Stimulated activated CD8-positive, alpha-beta memory T cell treated with anti-CD3 and anti-CD28 coated beads, Interleukin-4, amount 100 ng/mL, for 1 hour (primary cell): ENCODE measurements at regions not wholly inside any gene's neighbourhood (a gene's known extent, or its start where the extent isn't known, plus 50 kb on each side); places are given as distances from the start of the nearest gene placed in this dataset.
"Not testable (repeated sequence)": the region's sequence is repeated elsewhere in the genome, so short reads cannot be mapped to it uniquely, and the experiment has no call there.

ENCODE experiments used
- DNase-seq, 2 donors: peaks; one replicate each; pipeline ENCODE4 v3.0.0-alpha.2; 2020; ENCODE audit warnings: low read depth in 2 of 2, low spot score in 1 of 2

- DNase-seq: no peak
Measured at GRCh38 chr16:52309446-52310416, 237.2 kb downstream of the TOX3 start.

DNA sequence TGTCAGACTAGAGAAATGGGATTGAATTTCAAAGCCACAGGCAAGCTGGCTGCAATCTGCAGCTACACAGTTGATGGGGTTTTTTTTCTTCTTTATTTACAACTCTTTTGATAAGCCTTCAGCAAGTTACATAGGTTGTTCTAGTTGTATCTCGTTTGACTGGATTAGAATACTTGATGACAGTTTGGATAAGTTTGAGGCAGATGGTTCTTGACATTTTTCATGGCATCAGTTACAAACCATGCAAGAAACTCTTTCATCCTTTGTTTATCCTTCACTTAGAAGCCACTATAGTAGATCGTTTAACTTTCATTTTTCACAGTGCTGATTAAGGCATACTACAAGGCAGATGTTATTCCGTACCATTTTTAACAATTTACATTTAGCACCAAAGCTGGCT, 238.9 kb downstream of the TOX3 start:
- DNase-seq: no peak

- DNase-seq: no peak
Measured at GRCh38 chr16:52301026-52301425, 245.9 kb downstream of the TOX3 start.

DNA sequence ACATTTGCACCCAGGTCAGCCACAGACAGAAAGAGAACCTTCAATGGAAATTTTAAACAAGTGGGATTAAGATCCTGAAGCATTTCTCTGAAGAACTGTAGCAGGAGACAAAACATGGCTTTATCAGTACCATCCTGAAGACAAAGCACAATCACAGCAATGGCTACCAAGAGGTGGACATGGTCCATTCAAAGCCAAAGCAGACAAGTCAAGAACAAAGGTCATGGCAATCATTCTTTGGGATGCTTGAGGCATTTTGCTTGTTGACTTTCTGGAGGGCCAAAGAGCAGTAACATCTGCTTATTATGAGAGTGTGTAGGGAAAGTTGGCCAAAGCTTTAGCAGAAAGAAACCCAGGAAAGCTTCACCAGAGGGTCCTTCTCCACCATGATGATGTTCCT, 248.2 kb downstream of the TOX3 start:
- no peak for DNase-seq

- DNase-seq: not testable (repeated sequence)
Measured at GRCh38 chr16:52296706-52297315, 250.1 kb downstream of the TOX3 start.

GRCh38 chr16:52296076-52296475, 250.9 kb downstream of the TOX3 start:
- no peak for DNase-seq

DNA sequence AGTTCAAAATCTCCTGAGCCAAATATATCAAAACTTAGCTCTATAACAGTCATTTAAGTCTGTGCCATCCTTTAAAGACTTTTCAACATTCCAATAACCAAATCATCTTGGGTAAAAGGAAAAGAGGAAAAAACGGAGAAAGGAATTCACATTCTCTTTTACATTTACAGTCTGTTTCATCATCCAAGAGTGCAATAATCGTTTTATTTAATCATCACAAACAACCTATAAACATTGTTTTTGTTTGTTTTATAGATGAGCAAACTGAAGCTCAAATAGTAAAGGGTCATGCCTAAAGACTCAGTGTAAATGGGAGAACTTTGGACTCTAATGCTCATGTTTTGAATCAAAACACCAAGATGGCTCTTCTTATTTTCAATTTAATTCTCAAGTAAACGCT, 252.3 kb downstream of the TOX3 start:
- DNase-seq: no peak

- no peak for DNase-seq
Measured at GRCh38 chr16:52293204-52293603, 253.7 kb downstream of the TOX3 start.

DNA sequence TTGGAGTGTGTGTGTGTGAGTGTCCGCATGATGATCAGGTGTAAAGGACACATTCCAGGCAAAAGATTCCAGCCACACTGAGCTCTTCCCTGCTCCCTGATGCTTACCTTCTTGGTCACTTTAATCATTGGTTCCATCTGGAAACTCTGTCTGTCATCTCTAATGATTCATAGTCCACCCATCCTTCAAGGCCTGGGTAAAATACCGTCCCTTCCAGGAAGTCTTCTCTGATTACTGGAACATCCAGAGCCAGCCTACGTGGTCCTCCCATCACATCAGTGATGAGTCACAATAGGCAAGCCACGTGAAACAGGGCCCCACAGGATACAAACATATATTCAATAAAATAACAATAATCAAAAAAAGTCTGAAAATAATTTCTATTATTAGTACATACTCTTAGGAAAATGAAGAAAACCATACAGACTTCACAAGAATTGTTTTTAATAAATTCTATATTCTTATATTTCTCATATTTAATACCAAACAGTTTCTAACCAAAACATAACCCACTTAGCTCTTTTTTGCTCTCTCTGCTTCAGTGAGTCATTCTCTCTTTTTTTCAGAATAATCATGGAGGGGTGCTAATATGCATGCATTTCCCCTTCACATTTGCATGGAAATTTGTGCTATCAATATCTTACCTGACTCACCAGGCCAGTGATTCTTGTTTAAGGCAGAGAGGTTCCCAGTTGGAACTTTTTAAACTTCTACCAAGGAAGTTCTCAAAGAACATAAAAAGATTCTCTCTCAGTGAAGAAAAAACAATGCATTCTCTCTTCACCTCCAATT, 263.2 kb downstream of the TOX3 start:
- no peak for DNase-seq

DNA sequence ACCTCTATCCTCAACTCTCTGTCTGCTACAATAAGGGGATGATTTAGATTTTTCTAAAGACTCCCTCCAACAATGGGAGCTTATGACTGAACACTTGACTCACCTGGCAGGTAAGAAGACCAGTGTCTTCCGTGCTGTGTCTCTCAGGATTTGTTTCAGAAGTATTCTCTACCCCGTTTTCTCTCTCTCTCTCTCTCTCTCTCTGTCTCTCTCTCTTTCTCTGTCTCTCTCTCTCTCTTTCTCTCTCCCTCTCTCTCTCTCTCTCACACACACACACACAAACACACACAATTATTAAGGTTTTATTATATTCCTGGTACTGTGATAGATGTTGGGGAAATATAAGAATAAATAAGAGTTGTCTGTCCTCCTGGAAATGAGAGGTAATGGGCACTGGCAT, 263.9 kb downstream of the TOX3 start:
- DNase-seq: no peak

DNA sequence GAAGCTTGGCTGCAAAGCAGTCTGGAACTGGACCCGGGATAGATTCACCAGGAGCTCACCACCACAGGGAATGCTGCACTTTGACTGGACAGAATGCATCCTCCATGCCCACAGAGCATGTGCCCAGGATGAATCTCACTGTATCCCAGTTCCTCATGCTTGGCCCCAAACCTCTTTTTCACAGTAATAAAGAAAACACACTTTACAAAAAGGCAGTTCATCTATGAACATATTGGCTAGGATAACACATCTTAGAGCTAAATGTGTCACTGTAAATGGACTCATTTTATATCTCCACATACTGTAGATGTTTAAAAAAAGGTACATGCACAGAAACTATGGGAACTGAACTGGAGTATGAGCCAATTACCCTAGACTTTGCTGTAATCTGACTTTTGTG, 266.9 kb downstream of the TOX3 start:
- no peak for DNase-seq

DNA sequence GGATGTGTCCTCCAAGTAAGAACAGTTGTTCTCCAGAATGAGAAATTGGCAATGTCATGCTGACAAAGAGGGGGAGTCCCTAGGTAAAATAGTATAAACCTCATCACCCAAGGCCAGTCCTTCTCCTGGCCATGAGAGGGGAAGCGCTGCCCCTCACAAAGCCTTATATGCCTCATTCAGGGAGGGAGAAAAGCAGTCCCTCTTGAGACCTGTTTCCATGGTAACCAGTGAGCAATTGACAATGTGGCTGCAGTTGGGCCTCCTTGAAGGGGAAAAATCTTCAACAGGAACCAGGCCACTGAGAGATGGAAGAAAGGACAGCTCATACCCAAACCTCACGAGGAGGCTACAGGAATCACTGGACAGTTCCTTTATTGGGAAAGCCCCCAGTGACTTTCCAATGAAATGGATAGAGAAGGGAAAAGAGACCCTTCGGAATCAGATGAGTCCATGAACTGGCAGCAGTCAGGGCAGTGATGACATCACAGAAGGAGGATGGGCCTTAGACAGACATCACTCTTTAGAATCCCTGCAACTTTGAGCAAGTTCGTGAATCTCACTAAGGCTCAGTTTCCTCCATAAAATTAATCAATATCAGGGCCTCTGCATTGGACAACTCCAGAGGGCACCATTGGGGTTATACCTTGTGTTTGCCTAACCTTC, 275.7 kb downstream of the TOX3 start:
- no peak for DNase-seq

GRCh38 chr16:52265446-52265861, 281.5 kb downstream of the TOX3 start:
- DNase-seq: no peak

- no peak for DNase-seq
Measured at GRCh38 chr16:52257534-52257933, 289.4 kb downstream of the TOX3 start.

- no peak for DNase-seq
Measured at GRCh38 chr16:52256310-52257078, 290.4 kb downstream of the TOX3 start.

DNA sequence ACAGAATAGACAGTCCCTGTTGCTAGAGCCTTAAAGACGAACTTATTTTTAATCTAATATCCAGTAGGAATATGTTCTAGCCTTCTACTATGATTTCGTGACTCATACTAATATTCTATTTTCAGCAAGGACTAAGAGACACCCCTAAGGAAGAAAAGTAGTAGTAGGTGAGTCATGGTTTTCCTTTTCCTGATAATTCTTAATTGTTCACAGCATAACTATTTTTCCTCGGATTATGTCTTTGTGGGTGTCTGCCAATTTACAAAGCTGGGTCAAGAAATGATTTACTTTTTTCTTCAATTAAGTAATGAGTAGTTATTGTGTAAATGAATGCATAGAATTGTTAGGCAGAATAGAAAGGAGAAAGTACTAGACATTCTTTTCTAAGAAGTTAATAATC, 292.2 kb downstream of the TOX3 start:
- DNase-seq: no peak

- no peak for DNase-seq
Measured at GRCh38 chr16:52252680-52253079, 294.3 kb downstream of the TOX3 start.

- DNase-seq: no peak
Measured at GRCh38 chr16:52251495-52251894, 295.4 kb downstream of the TOX3 start.

GRCh38 chr16:52247737-52248136, 299.2 kb downstream of the TOX3 start:
- no peak for DNase-seq

GRCh38 chr16:52238710-52239109, 308.2 kb downstream of the TOX3 start:
- DNase-seq: no peak
